Loucy (cell line): ENCODE measurements at regions not wholly inside any gene's neighbourhood (a gene's known extent, or its start where the extent isn't known, plus 50 kb on each side); places are given as distances from the start of the nearest gene placed in this dataset.

Source experiments
- CTCF ChIP-seq: fragments of 200-600 bp; sonication (generic); conservative IDR thresholded peaks from 2 replicates; pipeline ENCODE4 v1.5.1; 2014; ENCODE audit warnings: mild to moderate bottlenecking, antibody characterized with exemption, low read length
- EZH2phosphoT487 ChIP-seq: fragments of 200-600 bp; IDR thresholded peaks from 2 replicates; pipeline ENCODE4 v1.6.1; 2018; ENCODE audit warnings: antibody characterized with exemption, mild to moderate bottlenecking, moderate library complexity, borderline replicate concordance

- TF ChIP-seq CTCF (no peak), EZH2phosphoT487 (no peak)
Observed at GRCh38 chr5:9774472-9775079, 144.4 kb upstream of the TAS2R1 start.
